A549 (cell line): ENCODE measurements at regions not wholly inside any gene's neighbourhood (a gene's known extent, or its start where the extent isn't known, plus 50 kb on each side); places are given as distances from the start of the nearest gene placed in this dataset.

Source experiments
- ATAC-seq, 2 experiments: fragments of 200-7000 bp in 1 of 2; fragments of >200 bp in 1 of 2; cut with Nextera tagmentation in 1 of 2; cut with Tn5 transposase in 1 of 2; 3 replicates each; pipeline versions ENCODE4 v1.8.0 to v1.9.1; 2018 to 2020; ENCODE audit warnings: mild to moderate bottlenecking in 1 of 2, moderate library complexity in 1 of 2
- CTCF ChIA-PET: fragments of 300-600 bp; sonication (Branson Sonifier 250); formaldehyde crosslinking; extraction: SDS; loops from one replicate; lab custom pipeline; 2021; ENCODE audit warnings: antibody characterized with exemption, inconsistent platforms; lab: Yijun Ruan, JAX
- POLR2A ChIA-PET: fragments of 350-600 bp; formaldehyde crosslinking; extraction: SDS; loops from one replicate; lab custom pipeline; 2021; ENCODE audit warnings: antibody characterized with exemption, inconsistent platforms; lab: Yijun Ruan, JAX
- DNase-seq, 2 experiments: peaks; one replicate each; pipeline versions ENCODE4 v3.0.0 to v3.0.0-alpha.2; 2011 to 2016; ENCODE audit warnings: low read depth in 1 of 2, low spot score in 1 of 2
- FAIRE-seq: peaks from 2 replicates; lab custom pipeline; 2011; peaks lifted over from hg19 to GRCh38; lab: Jason Lieb, UNC
- H3K27ac ChIP-seq, 2 experiments: fragments of >200 bp; sonication (Bioruptor Twin); formaldehyde crosslinking; 3 replicates each; pipeline ENCODE4 v1.5.1; 2016 to 2017
- H3K4me1 ChIP-seq: fragments of >200 bp; sonication (Bioruptor Twin); formaldehyde crosslinking; 3 replicates; pipeline ENCODE4 v1.6.1; 2016
- H3K4me2 ChIP-seq: fragments of >200 bp; sonication (Bioruptor Twin); formaldehyde crosslinking; 3 replicates; pipeline ENCODE4 v1.6.1; 2016
- H3K4me3 ChIP-seq: fragments of >200 bp; sonication (Bioruptor Twin); formaldehyde crosslinking; 3 replicates; pipeline ENCODE4 v1.5.1; 2016
- H3K9me3 ChIP-seq: fragments of >200 bp; sonication (Bioruptor Twin); formaldehyde crosslinking; 3 replicates; pipeline ENCODE4 v1.6.1; 2016
- CTCF ChIP-seq: fragments of >200 bp; sonication (Bioruptor Twin); formaldehyde crosslinking; IDR thresholded peaks from 3 replicates; pipeline ENCODE4 v1.5.1; 2016
- ELK1 ChIP-seq: fragments of 150-350 bp; IDR thresholded peaks from 2 replicates; pipeline ENCODE4 v1.6.1; 2014; ENCODE audit warnings: low read depth, mild to moderate bottlenecking, low read length
- HDAC2 ChIP-seq: fragments of 200-600 bp; sonication (generic); IDR thresholded peaks from 2 replicates; pipeline ENCODE4 v1.6.1; 2016
- HEYL ChIP-seq: fragments of 250-450 bp; sonication (Bioruptor Pico); IDR thresholded peaks from 2 replicates; pipeline ENCODE4 v1.8.0; 2021; ENCODE audit warnings: mild to moderate bottlenecking, moderate library complexity
- HOXB5 ChIP-seq: fragments of 250-450 bp; sonication (Bioruptor Pico); IDR thresholded peaks from 2 replicates; pipeline ENCODE4 v1.5.0; 2020; ENCODE audit warnings: mild to moderate bottlenecking, moderate library complexity
- MAZ ChIP-seq: fragments of 150-350 bp; IDR thresholded peaks from 2 replicates; pipeline ENCODE4 v1.6.1; 2014; ENCODE audit warnings: antibody characterized with exemption, low read depth, low read length, borderline replicate concordance
- MYC ChIP-seq: IDR thresholded peaks from 2 replicates; pipeline ENCODE4 v1.6.1; 2012; ENCODE audit warnings: mild to moderate bottlenecking, inconsistent platforms, low read length, improper control_type of control experiment, borderline replicate concordance
- NPAS2 ChIP-seq: fragments of 250-450 bp; sonication (Bioruptor Pico); IDR thresholded peaks from 2 replicates; pipeline ENCODE4 v1.8.0; 2022; ENCODE audit warnings: mild to moderate bottlenecking, moderate library complexity, borderline replicate concordance
- RAD21 ChIP-seq, 2 experiments: fragments of >200 bp in 1 of 2; sonication (Bioruptor Twin) in 1 of 2; formaldehyde crosslinking in 1 of 2; IDR thresholded peaks in 1 of 2; conservative IDR thresholded peaks in 1 of 2; 2 replicates in 1 of 2; 3 replicates in 1 of 2; pipeline ENCODE4 v1.6.1; 2012 to 2018; ENCODE audit warnings: inconsistent platforms in 1 of 2
- RARB ChIP-seq: fragments of 250-450 bp; sonication (Bioruptor Pico); IDR thresholded peaks from 2 replicates; pipeline ENCODE4 v1.8.0; 2021; ENCODE audit warnings: mild to moderate bottlenecking, moderate library complexity
- REST ChIP-seq: fragments of 200-600 bp; sonication (generic); IDR thresholded peaks from 2 replicates; pipeline ENCODE4 v1.6.1; 2016; ENCODE audit warnings: antibody characterized with exemption, mild to moderate bottlenecking, moderate library complexity
- SMC3 ChIP-seq: fragments of >200 bp; sonication (Bioruptor Twin); formaldehyde crosslinking; IDR thresholded peaks from 3 replicates; pipeline ENCODE4 v1.6.1; 2018; ENCODE audit warnings: inconsistent platforms
- TP53 ChIP-seq: fragments of 250-450 bp; sonication (Bioruptor Pico); IDR thresholded peaks from 2 replicates; pipeline ENCODE4 v1.5.0; 2021; ENCODE audit warnings: mild to moderate bottlenecking, moderate library complexity
- ZC3H11A ChIP-seq: fragments of 450-650 bp; IDR thresholded peaks from 2 replicates; pipeline ENCODE4 v1.6.1; 2014; ENCODE audit warnings: antibody characterized with exemption, mild to moderate bottlenecking
- ZFP36 ChIP-seq: fragments of 450-650 bp; IDR thresholded peaks from 2 replicates; pipeline ENCODE4 v1.6.1; 2014; ENCODE audit warnings: borderline replicate concordance; ENCODE audit not compliant: partially characterized antibody
- WGBS: methylation state at CpG from one replicate; pipeline ENCODE4 v1.1.6; 2017; ENCODE audit errors: missing lambda C conversion rate; 5-methylcytosine and 5-hydroxymethylcytosine counted together

GRCh38 chr20:48090784-48091183 is 305.5 kb upstream of the SULF2 start:
- TF ChIP-seq HEYL (CRISPR knock-in tag) (no peak), ZC3H11A (no peak), TP53 (CRISPR knock-in tag) (no peak), MYC (no peak), RAD21 (conservative IDR thresholded peaks at IDR 0.05 in 1 of 2, IDR thresholded peaks at IDR 0.05 in 1 of 2) (no peak), NPAS2 (CRISPR knock-in tag) (no peak), SMC3 (no peak), REST (no peak), MAZ (no peak)
- 2% methylated on average over 7 of the region's 7 CpGs for WGBS
- Histone ChIP-seq H3K9me3 (peaks cover 11% of the 10 kb centered on the region; the same call in 2 of the 3 replicates), H3K4me1 (no peaks in the 10 kb centered on the region), H3K27ac (no peak overlapping the region), H3K4me3 (no peak overlapping the region), H3K4me2 (no peak overlapping the region)
- DNase-seq (no peak), ATAC-seq (no peak), FAIRE-seq (no peak)
- POLR2A ChIA-PET: no interaction called here
- CTCF ChIA-PET: interaction anchor here (1.2 to 1.3 kb wide), 2 partner anchors 9 to 22 kb away, joined by 3 to 4 read pairs; no protein-coding TSS in a partner anchor

GRCh38 chr20:48090314-48090713 is 305.0 kb upstream of the SULF2 start:
- no peak overlapping the region for H3K27ac ChIP-seq
- DNase-seq (no peak), ATAC-seq (no peak), FAIRE-seq (no peak)
- CTCF ChIA-PET: interaction anchor here (1.3 kb wide), 1 partner anchor 23 kb away, joined by 4 read pairs; no protein-coding TSS in a partner anchor
- WGBS: 23% methylated on average over 2 of the region's 2 CpGs
- no peaks in the 10 kb centered on the region for H3K4me1 ChIP-seq
- no peak overlapping the region for H3K4me2 ChIP-seq
- H3K4me3 ChIP-seq: no peak overlapping the region
- POLR2A ChIA-PET: no interaction called here
- H3K9me3 ChIP-seq: peaks cover 11% of the 10 kb centered on the region; the same call in 2 of the 3 replicates
- TF ChIP-seq TP53 (CRISPR knock-in tag) (no peak), REST (no peak), CTCF (no peak), ELK1 (no peak), ZFP36 (no peak), RARB (CRISPR knock-in tag) (no peak), HDAC2 (no peak), HOXB5 (no peak)
